Mesothelial cell of epicardium (in vitro differentiated cells): ENCODE measurements at regions not wholly inside any gene's neighbourhood (a gene's known extent, or its start where the extent isn't known, plus 50 kb on each side); places are given as distances from the start of the nearest gene placed in this dataset.

Experiments
- DNase-seq, 2 experiments: peaks; one replicate each; pipeline ENCODE4 v3.0.0; 2021; ENCODE audit warnings: low spot score in 2 of 2; ENCODE audit not compliant: unreplicated experiment in 2 of 2
- H3K27ac Mint-ChIP-seq: 2 replicates; pipeline ENCODE4 v1.8.0; 2021; ENCODE audit warnings: mixed read lengths
- H3K27me3 Mint-ChIP-seq: 2 replicates; pipeline ENCODE4 v1.8.0; 2021; ENCODE audit warnings: low read depth, mixed read lengths
- H3K36me3 Mint-ChIP-seq: 2 replicates; pipeline ENCODE4 v1.8.0; 2021; ENCODE audit warnings: mixed read lengths
- H3K4me1 Mint-ChIP-seq: 2 replicates; pipeline ENCODE4 v1.8.0; 2021; ENCODE audit warnings: mixed read lengths
- H3K4me3 Mint-ChIP-seq: 2 replicates; pipeline ENCODE4 v1.8.0; 2021; ENCODE audit warnings: mild to moderate bottlenecking, moderate library complexity, mixed read lengths
- H3K9me3 Mint-ChIP-seq: 2 replicates; pipeline ENCODE4 v1.8.0; 2021; ENCODE audit warnings: mixed read lengths
- CTCF ChIP-seq: fragments of 200-600 bp; sonication (generic); IDR thresholded peaks from one replicate; pipeline ENCODE4 v1.5.0; 2021; ENCODE audit warnings: antibody characterized with exemption; ENCODE audit not compliant: unreplicated experiment

GRCh38 chrX:116278826-116279225 lies 108.3 kb downstream of the AGTR2 start:
- Mint-ChIP-seq H3K9me3 (no peaks in the 10 kb centered on the region), H3K4me1 (peaks cover 37% of the 10 kb centered on the region), H3K27ac (peak overlapping the region; percentile 26), H3K27me3 (no peaks in the 10 kb centered on the region), H3K36me3 (no peaks in the 10 kb centered on the region), H3K4me3 (no peak overlapping the region)
- no peak for TF ChIP-seq CTCF
- no peak for DNase-seq

GRCh38 chrX:116281106-116281505 lies 110.6 kb downstream of the AGTR2 start:
- Mint-ChIP-seq H3K9me3 (no peaks in the 10 kb centered on the region), H3K27ac (no peak overlapping the region), H3K4me3 (no peak overlapping the region), H3K4me1 (peaks cover 46% of the 10 kb centered on the region), H3K27me3 (no peaks in the 10 kb centered on the region), H3K36me3 (no peaks in the 10 kb centered on the region)
- TF ChIP-seq CTCF: no peak
- no peak for DNase-seq

GRCh38 chrX:116282751-116283150 lies 112.2 kb downstream of the AGTR2 start:
- TF ChIP-seq CTCF: no peak
- Mint-ChIP-seq H3K4me3 (no peak overlapping the region), H3K27me3 (no peaks in the 10 kb centered on the region), H3K9me3 (no peaks in the 10 kb centered on the region), H3K36me3 (no peaks in the 10 kb centered on the region), H3K27ac (peak overlapping the region; percentile 30), H3K4me1 (peaks cover 30% of the 10 kb centered on the region)
- DNase-seq: no peak

GRCh38 chrX:116284400-116284799 lies 113.9 kb downstream of the AGTR2 start:
- no peak for DNase-seq
- Mint-ChIP-seq H3K9me3 (no peaks in the 10 kb centered on the region), H3K4me1 (peaks cover 19% of the 10 kb centered on the region), H3K36me3 (no peaks in the 10 kb centered on the region), H3K27ac (peak overlapping the region; percentile 76), H3K27me3 (no peaks in the 10 kb centered on the region), H3K4me3 (no peak overlapping the region)
- no peak for TF ChIP-seq CTCF

GRCh38 chrX:116285501-116285900 lies 115.0 kb downstream of the AGTR2 start:
- Mint-ChIP-seq H3K4me3 (no peak overlapping the region), H3K36me3 (no peaks in the 10 kb centered on the region), H3K4me1 (peaks cover 19% of the 10 kb centered on the region), H3K27me3 (no peaks in the 10 kb centered on the region), H3K9me3 (no peaks in the 10 kb centered on the region), H3K27ac (peak overlapping the region; percentile 17)
- DNase-seq: no peak
- TF ChIP-seq CTCF: no peak

GRCh38 chrX:116289592-116289991 lies 119.0 kb downstream of the AGTR2 start:
- no peaks in the 10 kb centered on the region for H3K27me3 Mint-ChIP-seq
- no peak for TF ChIP-seq CTCF
- peaks cover 5% of the 10 kb centered on the region for H3K4me1 Mint-ChIP-seq
- H3K4me3 Mint-ChIP-seq: no peak overlapping the region
- H3K9me3 Mint-ChIP-seq: no peaks in the 10 kb centered on the region
- DNase-seq: no peak
- no peaks in the 10 kb centered on the region for H3K36me3 Mint-ChIP-seq
- no peak overlapping the region for H3K27ac Mint-ChIP-seq
